ENCODE measurements at regions not wholly inside any gene's neighbourhood (a gene's known extent, or its start where the extent isn't known, plus 50 kb on each side); places are given as distances from the start of the nearest gene placed in this dataset.

DNA sequence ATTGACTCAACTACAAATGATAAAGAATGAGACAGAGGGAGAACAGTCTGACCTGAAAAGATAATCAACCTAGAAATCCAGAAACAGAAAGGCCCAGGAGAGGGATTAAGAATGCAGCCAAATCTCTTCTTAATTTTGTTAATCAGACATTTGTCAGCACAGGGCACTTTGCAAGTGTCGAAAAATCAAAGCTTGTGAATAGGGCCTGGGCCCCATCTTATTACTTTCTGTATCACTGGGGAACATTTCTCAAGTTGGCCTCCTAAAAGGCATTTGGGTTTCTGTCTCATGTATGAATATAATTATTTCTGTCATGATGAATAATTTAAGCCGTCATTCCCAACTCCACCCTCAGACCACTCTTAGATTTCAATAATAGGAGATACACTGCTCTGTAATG is 308.4 kb upstream of the PRKCQ start:
- TF ChIP-seq, protein P1, sequence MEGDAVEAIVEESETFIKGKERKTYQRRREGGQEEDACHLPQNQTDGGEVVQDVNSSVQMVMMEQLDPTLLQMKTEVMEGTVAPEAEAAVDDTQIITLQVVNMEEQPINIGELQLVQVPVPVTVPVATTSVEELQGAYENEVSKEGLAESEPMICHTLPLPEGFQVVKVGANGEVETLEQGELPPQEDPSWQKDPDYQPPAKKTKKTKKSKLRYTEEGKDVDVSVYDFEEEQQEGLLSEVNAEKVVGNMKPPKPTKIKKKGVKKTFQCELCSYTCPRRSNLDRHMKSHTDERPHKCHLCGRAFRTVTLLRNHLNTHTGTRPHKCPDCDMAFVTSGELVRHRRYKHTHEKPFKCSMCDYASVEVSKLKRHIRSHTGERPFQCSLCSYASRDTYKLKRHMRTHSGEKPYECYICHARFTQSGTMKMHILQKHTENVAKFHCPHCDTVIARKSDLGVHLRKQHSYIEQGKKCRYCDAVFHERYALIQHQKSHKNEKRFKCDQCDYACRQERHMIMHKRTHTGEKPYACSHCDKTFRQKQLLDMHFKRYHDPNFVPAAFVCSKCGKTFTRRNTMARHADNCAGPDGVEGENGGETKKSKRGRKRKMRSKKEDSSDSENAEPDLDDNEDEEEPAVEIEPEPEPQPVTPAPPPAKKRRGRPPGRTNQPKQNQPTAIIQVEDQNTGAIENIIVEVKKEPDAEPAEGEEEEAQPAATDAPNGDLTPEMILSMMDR (conservative IDR thresholded peaks at IDR 0.05), result no peak
- Histone ChIP-seq H3K27me3 (ENCODE audit: control insufficient read depth, insufficient read depth, low read length, poor library complexity, severe bottlenecking) (no peaks in the 10 kb centered on the region), H3K4me3 (ENCODE audit: low read length) (no peak overlapping the region), H3K27ac (ENCODE audit: low read depth, low read length) (no peak overlapping the region), H3K36me3 (ENCODE audit: control insufficient read depth, insufficient read depth, low read length) (no peaks in the 10 kb centered on the region), H3K4me1 (ENCODE audit: control insufficient read depth, insufficient read depth, low read length) (no peaks in the 10 kb centered on the region), H3K9ac (ENCODE audit: extremely low read depth, low read length, poor library complexity, severe bottlenecking) (no peak overlapping the region), H3K9me3 (ENCODE audit: control insufficient read depth, low read length) (no peaks in the 10 kb centered on the region)
- Mint-ChIP-seq H3K9me3 (no peaks in the 10 kb centered on the region), H3K4me1 (peaks cover 16% of the 10 kb centered on the region), H3K4me3 (no peak overlapping the region), H3K27ac (no peak overlapping the region), H3K36me3 (ENCODE audit: low read depth) (no peaks in the 10 kb centered on the region), H3K27me3 (ENCODE audit: insufficient read depth) (no peaks in the 10 kb centered on the region)
- WGBS, 2 experiments (ENCODE audit: insufficient coverage in 1 of 2, insufficient read length in 1 of 2), result 90 to 100% methylated on average over 1 of the region's 2 CpGs
- no peak for DNase-seq

DNA sequence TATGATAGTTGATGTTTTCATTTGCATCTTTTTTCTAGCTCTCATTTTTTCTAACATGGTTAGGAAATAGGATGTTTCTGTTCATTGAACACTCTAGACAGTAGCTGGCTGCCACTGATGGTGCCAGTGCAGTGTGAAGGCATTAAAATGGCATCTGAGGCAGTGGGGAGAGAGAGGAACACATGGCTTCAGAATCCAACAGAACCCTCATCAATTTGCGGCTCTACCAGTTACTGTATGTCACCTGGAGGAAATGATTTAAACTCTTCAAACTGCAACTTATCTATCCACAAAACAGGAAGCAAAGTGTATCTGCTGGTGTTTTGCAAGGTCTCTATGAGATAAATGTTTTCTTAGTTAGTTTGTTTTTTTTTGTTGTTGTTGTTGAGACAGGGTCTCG is 305.2 kb upstream of the PRKCQ start:
- H3K36me3 ChIP-seq (ENCODE audit: control insufficient read depth, insufficient read depth, low read length), result no peaks in the 10 kb centered on the region
- WGBS, 2 experiments (ENCODE audit: insufficient coverage in 1 of 2, insufficient read length in 1 of 2), result 90 to 91% methylated on average over 1 to 2 of the region's 2 CpGs
- Mint-ChIP-seq H3K27me3 (ENCODE audit: insufficient read depth) (no peaks in the 10 kb centered on the region), H3K4me3 (no peak overlapping the region), H3K27ac (no peak overlapping the region), H3K4me1 (peaks cover 10% of the 10 kb centered on the region), H3K9me3 (no peaks in the 10 kb centered on the region), H3K36me3 (ENCODE audit: low read depth) (no peaks in the 10 kb centered on the region)
- no peaks in the 10 kb centered on the region for H3K9me3 ChIP-seq (ENCODE audit: control insufficient read depth, low read length)
- H3K4me1 ChIP-seq (ENCODE audit: control insufficient read depth, insufficient read depth, low read length), result no peaks in the 10 kb centered on the region
- no peak overlapping the region for H3K27ac ChIP-seq (ENCODE audit: low read depth, low read length)
- DNase-seq, result no peak
- TF ChIP-seq, protein P1 (conservative IDR thresholded peaks at IDR 0.05), result no peak
- no peak overlapping the region for H3K9ac ChIP-seq (ENCODE audit: extremely low read depth, low read length, poor library complexity, severe bottlenecking)
- no peaks in the 10 kb centered on the region for H3K27me3 ChIP-seq (ENCODE audit: control insufficient read depth, insufficient read depth, low read length, poor library complexity, severe bottlenecking)
- H3K4me3 ChIP-seq (ENCODE audit: low read length), result no peak overlapping the region

DNA sequence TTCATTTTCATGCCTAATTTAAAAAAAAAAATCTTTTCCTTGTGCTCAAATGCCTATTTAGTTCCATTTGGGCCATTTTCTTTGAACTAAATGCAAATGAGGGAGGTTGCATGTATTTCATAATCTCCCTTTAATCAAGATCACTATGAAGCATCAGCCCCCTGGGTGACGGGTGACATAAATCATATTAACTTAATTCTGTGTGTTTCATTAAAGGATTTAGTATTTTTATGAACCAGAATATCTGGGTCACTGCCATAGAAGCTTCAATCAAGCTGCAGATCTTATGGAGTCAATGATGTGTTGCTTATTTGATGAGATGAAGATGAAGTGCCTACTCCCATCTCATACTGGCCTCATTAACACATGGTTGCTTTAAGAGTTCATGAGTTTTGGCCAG is 301.9 kb upstream of the PRKCQ start:
- TF ChIP-seq, protein P1 (conservative IDR thresholded peaks at IDR 0.05), result no peak
- no peaks in the 10 kb centered on the region for H3K27me3 Mint-ChIP-seq (ENCODE audit: insufficient read depth)
- no CpG with 5 or more reads among the region's 1 CpG for WGBS, 2 experiments (ENCODE audit: insufficient coverage in 1 of 2, insufficient read length in 1 of 2)

More for the DNA sequence above, 301.9 kb upstream of the PRKCQ start:
- no peak overlapping the region for H3K9ac ChIP-seq (ENCODE audit: extremely low read depth, low read length, poor library complexity, severe bottlenecking)
- H3K9me3 ChIP-seq (ENCODE audit: control insufficient read depth, low read length), result no peaks in the 10 kb centered on the region
- no peaks in the 10 kb centered on the region for H3K27me3 ChIP-seq (ENCODE audit: control insufficient read depth, insufficient read depth, low read length, poor library complexity, severe bottlenecking)
- no peak overlapping the region for H3K27ac Mint-ChIP-seq
- DNase-seq, result no peak
- H3K36me3 Mint-ChIP-seq (ENCODE audit: low read depth), result no peaks in the 10 kb centered on the region
- no peak overlapping the region for H3K4me3 Mint-ChIP-seq
- no peak overlapping the region for H3K27ac ChIP-seq (ENCODE audit: low read depth, low read length)
- no peak overlapping the region for H3K4me3 ChIP-seq (ENCODE audit: low read length)
- peaks cover 9% of the 10 kb centered on the region for H3K4me1 Mint-ChIP-seq
- no peaks in the 10 kb centered on the region for H3K9me3 Mint-ChIP-seq
- no peaks in the 10 kb centered on the region for H3K4me1 ChIP-seq (ENCODE audit: control insufficient read depth, insufficient read depth, low read length)
- H3K36me3 ChIP-seq (ENCODE audit: control insufficient read depth, insufficient read depth, low read length), result no peaks in the 10 kb centered on the region

All from endodermal cell (in vitro differentiated cells).